PFSK-1 (cell line): ENCODE measurements at regions not wholly inside any gene's neighbourhood (a gene's known extent, or its start where the extent isn't known, plus 50 kb on each side); places are given as distances from the start of the nearest gene placed in this dataset.

ENCODE experiments used
- POLR2AphosphoS5 ChIP-seq: IDR thresholded peaks from 2 replicates; pipeline ENCODE4 v1.6.1; 2012; ENCODE audit warnings: low read depth, mild to moderate bottlenecking, control low read depth, low read length, moderate library complexity
- REST ChIP-seq, 2 experiments: IDR thresholded peaks; 2 replicates each; pipeline versions ENCODE4 v1.6.1 to v1.8.0; 2011 to 2012; ENCODE audit warnings: low read depth in 2 of 2, low read length in 2 of 2, control low read depth in 1 of 2, inconsistent platforms in 1 of 2, mild to moderate bottlenecking in 1 of 2, moderate library complexity in 1 of 2; ENCODE audit not compliant: insufficient read depth in 1 of 2
- SIN3A ChIP-seq: IDR thresholded peaks from 2 replicates; pipeline ENCODE4 v1.6.1; 2012; ENCODE audit warnings: mild to moderate bottlenecking, low read length, moderate library complexity, borderline replicate concordance; ENCODE audit not compliant: insufficient read depth
- TAF1 ChIP-seq: IDR thresholded peaks from 2 replicates; pipeline ENCODE4 v1.6.1; 2012; ENCODE audit warnings: low read length, control low read depth, borderline replicate concordance; ENCODE audit not compliant: insufficient read depth

- no peak for TF ChIP-seq POLR2AphosphoS5
- TF ChIP-seq TAF1 = no peak
- no peak for TF ChIP-seq REST (IDR thresholded peaks at IDR 0.05; ENCODE audit: insufficient read depth in 1 of 2, low read depth in 2 of 2, low read length in 2 of 2)
- no peak for TF ChIP-seq SIN3A
Observed at GRCh38 chr4:66590488-66591215, 920.4 kb upstream of the EPHA5 start.
